IPS DF 4.7 (cell line): ENCODE measurements at regions not wholly inside any gene's neighbourhood (a gene's known extent, or its start where the extent isn't known, plus 50 kb on each side); places are given as distances from the start of the nearest gene placed in this dataset.

ENCODE experiments used
- DNase-seq: peaks from one replicate; pipeline ENCODE4 v3.0.0-alpha.2; 2013; ENCODE audit warnings: low spot score; ENCODE audit errors: extremely low read depth

GRCh38 chr13:79792716-79793115, 311.8 kb downstream of the NDFIP2 start:
- no peak for DNase-seq

- no peak for DNase-seq
Observed at GRCh38 chr13:79791471-79792042, 310.6 kb downstream of the NDFIP2 start.

- no peak for DNase-seq
Observed at GRCh38 chr13:79786176-79786575, 305.2 kb downstream of the NDFIP2 start.

- DNase-seq: no peak
Observed at GRCh38 chr13:79782541-79783205, 301.7 kb downstream of the NDFIP2 start.

- no peak for DNase-seq
Observed at GRCh38 chr13:79781829-79782540, 301.0 kb downstream of the NDFIP2 start.

GRCh38 chr13:79780240-79780639, 299.3 kb downstream of the NDFIP2 start:
- DNase-seq: no peak

- no peak for DNase-seq
Observed at GRCh38 chr13:79779761-79780160, 298.8 kb downstream of the NDFIP2 start.

GRCh38 chr13:79778741-79779460, 297.9 kb downstream of the NDFIP2 start:
- no peak for DNase-seq

GRCh38 chr13:79777504-79777903, 296.5 kb downstream of the NDFIP2 start:
- no peak for DNase-seq

GRCh38 chr13:79776531-79777295, 295.8 kb downstream of the NDFIP2 start:
- no peak for DNase-seq

GRCh38 chr13:79775830-79776229, 294.9 kb downstream of the NDFIP2 start:
- DNase-seq: no peak

- no peak for DNase-seq
Observed at GRCh38 chr13:79772811-79773210, 291.9 kb downstream of the NDFIP2 start.

- DNase-seq: no peak
Observed at GRCh38 chr13:79771493-79771892, 290.5 kb downstream of the NDFIP2 start.

GRCh38 chr13:79770056-79770455, 289.1 kb downstream of the NDFIP2 start:
- no peak for DNase-seq

- DNase-seq: no peak
Observed at GRCh38 chr13:79767126-79767525, 286.2 kb downstream of the NDFIP2 start.

GRCh38 chr13:79765331-79765730, 284.4 kb downstream of the NDFIP2 start:
- DNase-seq: no peak

- peak; percentile 3 for DNase-seq
Observed at GRCh38 chr13:79749984-79750551, 269.1 kb downstream of the NDFIP2 start.

GRCh38 chr13:79749566-79749965, 268.6 kb downstream of the NDFIP2 start:
- no peak for DNase-seq

GRCh38 chr13:79745081-79745480, 264.1 kb downstream of the NDFIP2 start:
- DNase-seq: no peak

- no peak for DNase-seq
Observed at GRCh38 chr13:79742923-79743322, 262.0 kb downstream of the NDFIP2 start.

- no peak for DNase-seq
Observed at GRCh38 chr13:79740991-79741390, 260.0 kb downstream of the NDFIP2 start.
